HG02610 (cell line): ENCODE measurements at regions not wholly inside any gene's neighbourhood (a gene's known extent, or its start where the extent isn't known, plus 50 kb on each side); places are given as distances from the start of the nearest gene placed in this dataset.
"Not testable (repeated sequence)": the region's sequence is repeated elsewhere in the genome, so short reads cannot be mapped to it uniquely, and the experiment has no call there.

Experiments used
- ATAC-seq: cut with Tn5 transposase; IDR thresholded peaks from one replicate; pipeline ENCODE4 v1.9.1; 2021; ENCODE audit warnings: mild to moderate bottlenecking, moderate library complexity; ENCODE audit not compliant: unreplicated experiment

DNA sequence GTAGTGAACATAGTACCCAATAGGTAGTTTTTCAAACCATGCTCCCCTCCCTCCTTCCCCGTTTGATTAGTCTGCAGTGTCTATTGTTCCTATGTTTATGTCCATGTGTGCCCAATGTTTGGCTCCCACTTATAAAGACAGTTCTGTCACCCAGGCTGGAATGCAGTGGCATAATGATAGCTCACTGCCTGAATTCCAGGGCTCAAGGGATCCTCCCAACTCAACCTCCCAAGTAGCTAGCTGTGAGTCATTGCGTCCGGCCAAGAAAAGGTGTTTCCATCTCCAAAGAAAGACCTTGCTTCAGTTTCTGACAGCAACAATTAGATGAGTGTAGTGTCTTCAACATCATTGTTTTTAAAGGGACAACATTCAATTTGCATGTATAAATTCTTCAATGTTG lies 131.1 kb upstream of the CEP162 start:
- ATAC-seq: no peak

DNA sequence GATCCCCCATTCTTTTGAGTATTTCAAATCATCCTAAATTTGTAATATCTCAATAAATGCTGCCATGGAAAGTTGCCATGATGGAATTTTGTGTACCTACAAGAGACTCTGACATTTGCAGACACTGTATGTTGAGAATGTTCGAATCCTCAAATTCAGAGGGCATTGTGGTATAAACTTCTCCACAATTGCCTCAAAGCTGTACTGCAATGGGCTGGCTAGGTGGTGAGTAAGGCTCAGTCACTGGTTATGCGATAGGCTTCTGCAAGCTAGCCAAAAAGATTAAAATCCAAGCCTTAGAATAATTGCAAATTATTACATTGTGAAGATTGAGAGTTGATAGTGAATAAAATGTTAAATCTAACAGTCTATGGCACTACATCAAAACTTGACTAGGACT lies 130.2 kb upstream of the CEP162 start:
- no peak for ATAC-seq

DNA sequence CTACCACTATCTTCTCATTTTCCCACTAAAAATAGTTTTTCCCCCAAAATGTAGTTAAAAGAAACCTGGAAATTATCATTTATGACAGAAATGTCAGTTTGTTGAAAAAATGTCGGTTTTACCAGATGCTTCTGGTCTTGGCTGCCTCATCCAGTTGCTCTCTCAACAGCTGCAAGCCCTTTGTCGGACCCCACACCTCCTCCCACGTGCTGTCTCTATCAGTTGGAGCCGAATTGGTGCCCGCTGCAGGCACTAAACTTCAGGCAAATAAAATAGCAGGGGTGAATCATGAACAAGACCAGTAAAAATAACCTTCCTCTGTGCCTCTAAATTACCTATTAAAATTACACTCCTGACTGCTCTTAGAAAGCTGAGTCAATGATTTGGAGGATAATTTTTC lies 129.5 kb upstream of the CEP162 start:
- no peak for ATAC-seq

DNA sequence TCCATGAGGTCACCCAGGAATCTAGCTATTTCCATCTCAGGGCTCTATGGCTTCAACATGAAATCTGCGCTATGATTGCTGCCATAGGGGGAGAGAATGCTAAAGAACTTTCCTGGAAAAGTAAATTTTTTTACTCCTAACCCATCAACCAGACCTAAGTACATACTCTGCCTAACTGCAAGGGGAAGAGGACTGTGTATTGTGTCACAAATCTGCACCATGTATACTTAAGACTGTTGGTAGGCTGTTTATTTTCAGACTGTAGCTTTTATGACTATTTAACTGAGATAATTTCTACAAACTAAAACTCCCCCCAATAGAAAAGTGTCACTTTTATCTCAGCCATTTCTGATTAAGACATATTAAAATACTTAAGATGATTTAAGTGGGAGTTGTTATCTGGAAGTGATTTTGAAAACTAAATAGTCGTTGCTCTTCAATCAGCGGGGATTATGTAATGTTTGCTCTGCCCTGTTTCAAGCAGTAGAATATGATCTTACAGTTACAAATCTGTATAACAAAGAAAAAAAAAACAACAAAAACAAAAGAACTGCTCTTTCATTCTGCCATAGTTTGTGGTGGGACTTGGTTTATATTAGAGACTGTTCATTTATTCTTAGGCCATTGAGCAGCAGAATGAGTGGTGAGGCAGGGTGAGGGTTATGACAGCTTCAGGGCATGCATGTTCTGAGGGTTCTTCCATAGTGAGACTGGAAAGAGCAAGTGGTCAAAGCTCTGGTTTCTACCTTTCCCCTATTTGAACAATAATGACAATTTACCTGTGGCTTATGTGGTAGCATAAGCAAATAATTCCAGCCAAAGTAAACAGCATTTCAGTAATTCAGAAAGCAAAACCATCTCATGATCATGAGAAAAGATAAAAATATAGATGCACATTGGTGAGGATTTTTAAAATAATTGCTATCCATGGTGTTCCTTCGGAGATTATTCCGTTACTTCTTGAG lies 126.3 kb upstream of the CEP162 start:
- peak; percentile 39 for ATAC-seq

DNA sequence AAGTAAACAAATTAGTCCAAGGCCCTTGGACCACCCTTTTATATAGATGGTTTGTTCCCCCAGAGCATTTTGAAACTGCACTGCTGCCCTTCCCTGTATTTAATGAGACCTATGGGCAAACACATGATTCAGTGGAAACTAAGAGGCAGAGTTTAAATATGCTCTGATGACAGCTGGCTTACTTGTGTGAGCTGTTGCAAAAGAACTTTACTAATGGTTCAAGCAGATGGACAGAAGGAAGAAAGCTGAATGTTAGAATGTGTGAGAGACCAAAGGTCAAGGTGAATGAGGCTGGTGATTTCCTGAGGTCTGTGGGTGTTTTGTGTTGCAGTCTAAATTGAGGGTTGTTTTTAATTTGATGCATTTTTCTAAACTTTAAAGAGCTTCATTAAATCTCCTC lies 123.0 kb upstream of the CEP162 start:
- no peak for ATAC-seq

DNA sequence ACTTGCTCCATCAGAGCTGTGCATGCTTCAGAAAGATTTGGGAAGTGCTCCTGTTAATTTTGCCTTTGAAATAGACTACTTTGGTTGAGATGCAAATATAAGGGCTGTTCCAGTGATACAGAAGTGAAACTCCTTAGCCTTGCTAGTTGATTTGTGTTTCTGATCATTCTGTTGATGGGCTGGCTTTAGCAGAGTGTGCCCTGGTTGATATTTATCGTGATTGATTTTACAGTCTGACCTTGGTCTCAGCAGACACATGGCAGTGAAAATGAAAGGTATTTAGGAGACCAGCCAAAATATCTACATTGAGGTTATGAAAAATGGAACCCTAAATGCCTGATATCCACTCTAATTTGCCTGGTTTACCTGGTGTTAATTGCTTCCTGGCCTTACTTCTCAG lies 122.1 kb upstream of the CEP162 start:
- ATAC-seq: no peak

DNA sequence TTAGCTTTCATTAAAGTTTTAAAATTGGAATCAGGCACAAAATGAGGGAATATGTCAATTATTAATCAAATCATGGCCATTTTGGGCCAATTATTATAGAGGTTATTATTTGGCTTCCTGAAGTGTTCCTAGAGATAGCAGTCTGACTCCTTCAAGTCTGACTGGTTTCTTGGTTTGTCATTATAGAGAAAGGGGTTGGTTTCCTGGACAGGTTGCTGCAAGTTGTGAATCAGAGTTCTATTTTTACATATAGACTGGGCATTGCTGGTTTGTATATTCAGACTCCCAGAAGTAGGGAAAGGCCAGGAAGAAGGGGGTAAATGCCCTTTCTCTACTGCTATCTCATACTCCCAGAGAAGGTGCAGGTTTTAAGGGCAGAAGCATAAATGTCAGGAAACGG lies 121.4 kb upstream of the CEP162 start:
- no peak for ATAC-seq

DNA sequence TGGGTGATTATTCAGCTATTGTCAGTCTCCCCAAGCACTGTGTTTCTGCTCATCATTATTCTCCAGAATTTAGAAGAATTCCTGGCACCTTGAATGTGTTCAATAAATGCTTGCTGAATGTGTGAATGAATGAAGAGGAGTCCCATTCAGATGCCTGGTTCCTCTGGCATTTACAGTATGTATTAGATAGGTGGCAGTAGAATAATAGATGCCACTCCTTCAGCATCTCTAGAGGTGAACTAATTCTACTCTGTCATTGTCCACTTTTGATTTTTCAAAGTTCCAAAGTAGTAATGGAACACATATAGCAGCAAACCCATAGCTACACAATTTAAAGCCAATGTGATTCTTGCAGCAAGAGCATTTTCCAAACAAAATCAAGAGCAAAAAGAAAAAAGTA lies 118.9 kb upstream of the CEP162 start:
- ATAC-seq: no peak

DNA sequence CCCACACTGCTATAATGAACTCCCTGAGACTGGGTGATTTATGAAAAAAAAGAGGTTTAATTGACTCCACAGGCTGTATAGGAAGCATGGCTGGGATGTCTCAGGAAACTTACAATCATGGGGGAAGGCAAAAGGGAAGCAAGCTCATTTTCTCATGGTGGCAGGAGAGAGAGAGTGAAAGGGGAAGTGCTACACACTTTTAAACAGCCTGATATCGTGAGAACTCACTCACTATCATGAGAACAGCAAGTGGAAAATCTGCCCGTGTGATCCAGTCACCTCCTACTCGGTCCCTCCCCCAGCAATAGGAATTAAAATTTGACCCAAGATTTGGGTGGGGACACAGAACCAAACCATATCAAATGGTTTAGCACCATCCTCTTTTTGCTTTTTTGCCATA lies 116.6 kb upstream of the CEP162 start:
- no peak for ATAC-seq

DNA sequence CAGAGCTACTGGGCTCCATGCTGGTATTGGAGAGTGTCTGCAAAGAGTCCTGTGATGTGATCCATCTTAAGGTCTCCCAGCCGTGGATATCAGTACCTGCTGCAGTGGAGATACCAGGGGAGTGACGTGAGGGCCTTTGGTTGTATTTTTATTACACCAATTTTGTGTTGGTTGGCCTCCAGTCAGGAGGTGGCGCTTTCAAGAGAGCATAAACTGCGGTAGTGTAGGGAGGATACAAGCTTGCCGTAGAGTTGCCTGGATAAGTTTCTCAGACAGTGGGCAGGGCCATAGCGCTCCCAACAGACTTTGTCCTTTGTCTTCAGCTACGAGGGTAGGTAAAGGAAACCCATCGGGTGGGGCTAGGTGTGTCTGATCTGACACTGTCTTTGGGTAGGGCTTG lies 113.0 kb upstream of the CEP162 start:
- no peak for ATAC-seq

DNA sequence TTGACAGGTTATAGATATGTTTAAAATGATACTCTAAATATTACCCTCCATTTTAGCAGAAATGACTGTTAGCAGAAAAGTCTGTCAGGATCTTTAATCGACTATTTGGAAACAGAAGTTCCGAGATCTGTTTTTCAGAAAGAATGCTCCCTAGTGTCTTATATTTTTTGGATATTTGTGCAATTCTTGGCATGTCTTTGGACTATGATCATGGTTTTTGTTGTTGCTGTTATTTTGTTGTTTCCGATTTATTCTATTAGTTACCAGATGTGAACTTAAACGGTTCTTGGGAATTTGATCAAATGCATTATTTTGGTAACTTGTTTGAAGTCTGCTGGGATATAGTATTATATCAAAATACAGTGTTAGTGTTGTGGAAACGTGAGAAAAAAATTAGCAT lies 106.4 kb upstream of the CEP162 start:
- no peak for ATAC-seq

DNA sequence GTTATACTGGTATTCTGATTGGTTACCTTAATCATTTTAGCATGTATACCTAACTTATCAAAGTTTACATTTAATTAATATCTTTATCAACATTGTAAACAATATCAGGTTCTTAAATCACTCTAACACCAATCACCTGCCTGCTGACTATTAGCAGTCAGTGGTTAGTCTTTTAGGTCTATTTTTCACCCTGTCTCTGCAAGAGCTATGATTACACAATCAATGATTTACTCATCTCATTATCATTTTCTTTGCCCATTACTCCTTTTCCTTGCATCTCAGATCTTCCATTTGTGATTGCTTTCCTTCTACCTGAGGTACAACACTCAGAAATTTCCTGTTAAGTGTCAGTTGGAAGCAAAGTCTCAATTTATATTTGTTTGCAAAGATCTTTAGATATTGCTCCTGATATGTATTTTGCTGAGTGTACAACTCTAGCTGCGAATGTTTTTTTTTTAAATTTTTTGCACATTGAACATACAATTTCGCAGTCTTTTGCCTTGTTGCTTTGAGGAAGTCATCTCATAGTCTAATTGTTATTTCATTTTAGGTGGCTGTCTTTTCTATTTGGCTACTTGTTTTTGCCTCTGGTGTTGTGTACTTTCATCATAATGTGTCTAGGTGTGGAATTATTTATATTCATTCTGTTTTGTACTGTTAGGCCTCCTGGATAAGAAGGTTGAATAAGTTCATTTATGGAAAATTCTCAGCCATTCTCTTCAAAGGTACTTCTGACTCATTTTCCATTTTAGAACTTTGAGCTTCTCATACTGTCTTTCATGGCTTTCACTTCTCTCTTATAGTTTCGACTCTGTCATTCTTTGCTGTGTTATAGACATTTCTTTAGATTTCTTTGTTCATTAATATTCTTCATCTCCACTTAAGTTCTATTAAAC lies 104.9 kb upstream of the CEP162 start:
- peak; percentile 96 for ATAC-seq

DNA sequence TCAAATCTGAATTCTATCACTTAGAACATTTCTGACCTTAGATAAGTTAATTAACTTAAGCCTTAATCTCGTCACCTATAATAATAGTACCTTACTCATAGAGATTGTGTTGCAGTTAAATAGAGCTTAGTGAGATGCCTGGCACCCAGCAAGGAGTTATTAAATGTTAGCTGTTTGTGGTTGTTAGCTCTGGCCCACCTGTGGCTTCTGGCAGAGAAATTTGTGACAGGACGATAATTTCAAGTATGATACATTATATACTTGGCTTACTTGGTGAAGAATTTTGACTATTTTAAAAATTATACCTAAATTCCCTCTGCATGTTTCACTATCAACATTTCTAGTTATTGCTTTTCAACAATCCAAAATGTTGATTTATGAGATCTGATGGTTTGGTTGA lies 102.9 kb upstream of the CEP162 start:
- ATAC-seq: no peak

DNA sequence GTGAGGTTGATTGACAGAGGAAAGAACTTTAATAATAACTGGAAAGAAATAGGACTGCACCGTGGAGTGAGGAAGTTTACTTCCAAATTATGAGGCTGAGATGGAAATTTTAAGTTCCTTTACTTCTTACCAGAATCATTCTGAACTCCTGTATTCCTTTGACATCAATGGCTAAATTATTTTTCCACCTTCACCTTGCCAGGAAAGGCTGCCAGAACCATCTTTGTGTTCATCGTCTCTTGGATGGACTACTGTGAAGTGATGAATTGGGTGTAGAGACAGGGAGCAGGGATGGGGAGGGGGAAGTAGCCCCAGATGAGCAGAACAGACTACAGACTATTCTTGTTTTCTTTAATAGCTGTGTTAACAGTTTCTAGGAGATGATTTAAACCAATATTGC lies 102.1 kb upstream of the CEP162 start:
- ATAC-seq: no peak

DNA sequence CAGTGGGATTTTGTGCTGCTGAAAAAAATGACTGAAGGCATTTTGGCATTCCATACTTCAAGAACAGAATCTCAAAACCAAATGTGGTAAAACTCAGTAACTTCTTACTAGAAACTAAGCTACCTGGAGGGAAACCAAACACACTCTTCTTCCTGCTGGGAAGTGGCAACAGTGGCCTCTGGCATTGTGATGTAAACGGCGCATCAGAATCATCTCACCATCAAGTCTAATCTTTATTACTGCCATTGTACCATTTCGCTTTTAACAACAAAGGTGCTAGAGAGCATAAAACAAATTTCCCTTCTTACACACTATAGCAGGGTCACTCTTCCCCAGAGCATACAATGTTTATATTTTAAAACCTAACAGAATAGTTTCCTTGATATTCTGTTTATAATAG lies 101.6 kb upstream of the CEP162 start:
- no peak for ATAC-seq

DNA sequence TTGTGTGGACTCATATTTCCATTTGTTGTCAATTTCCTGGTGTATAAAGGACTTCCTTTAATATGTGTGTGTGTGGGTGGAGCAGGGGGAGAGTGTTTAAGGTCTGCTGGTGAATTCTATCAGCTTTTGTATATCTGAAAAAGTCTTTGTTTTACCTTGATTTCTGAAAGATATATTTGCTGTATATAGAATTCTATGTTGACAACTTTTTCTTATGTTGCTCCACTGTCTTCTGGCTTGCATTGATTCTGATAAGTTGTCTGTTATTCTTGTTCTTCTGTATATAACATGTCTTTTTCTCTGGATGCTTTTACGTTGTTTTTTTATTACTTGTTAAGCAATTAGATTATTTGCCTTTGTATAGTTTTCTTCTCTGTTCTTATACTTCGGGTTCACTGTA lies 90.0 kb upstream of the CEP162 start:
- ATAC-seq: no peak

DNA sequence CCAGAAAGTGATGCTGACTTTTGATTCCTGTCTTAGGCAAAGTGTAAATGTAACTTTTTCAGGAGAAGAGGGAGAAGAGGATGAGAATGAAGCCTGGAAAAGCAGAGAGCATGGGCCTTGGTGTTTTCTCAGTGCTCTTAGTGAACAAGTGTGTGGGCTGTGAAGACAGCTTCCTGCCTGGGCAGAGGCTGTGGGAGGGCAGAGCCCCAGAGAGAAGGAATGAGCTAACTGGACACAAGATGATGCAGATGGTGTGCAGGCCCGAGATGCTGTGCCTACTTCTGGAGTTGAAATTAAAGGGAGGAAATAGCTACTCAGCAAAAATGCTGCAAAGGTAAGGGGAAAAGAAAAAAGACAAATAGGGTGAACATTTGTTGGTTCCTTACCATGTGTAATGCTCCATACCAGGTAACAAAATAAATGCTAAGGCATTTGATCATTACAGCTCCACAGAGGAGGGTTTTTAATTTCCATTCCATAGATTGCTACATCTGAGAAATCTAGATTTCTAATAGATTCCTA lies 87.0 kb upstream of the CEP162 start:
- ATAC-seq: no peak

DNA sequence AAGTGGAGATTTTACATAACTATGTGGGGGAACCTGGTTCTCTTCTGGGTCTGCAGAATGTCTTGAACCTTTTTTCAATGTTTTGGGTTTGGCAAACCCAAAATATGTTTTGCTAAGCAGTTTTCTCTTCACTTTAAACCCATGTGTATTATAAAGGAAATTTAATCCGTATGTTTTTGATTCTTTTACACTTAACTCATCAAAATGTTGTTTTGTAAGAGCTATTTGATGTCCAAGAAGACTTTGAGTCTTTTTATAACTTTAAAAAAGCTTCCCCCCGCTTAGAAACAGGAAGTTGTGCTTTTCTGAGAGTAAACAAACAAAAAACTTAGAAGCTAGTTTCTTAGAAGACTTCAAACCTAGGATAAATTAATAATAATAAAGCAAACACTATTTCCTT lies 81.9 kb upstream of the CEP162 start:
- ATAC-seq: no peak

DNA sequence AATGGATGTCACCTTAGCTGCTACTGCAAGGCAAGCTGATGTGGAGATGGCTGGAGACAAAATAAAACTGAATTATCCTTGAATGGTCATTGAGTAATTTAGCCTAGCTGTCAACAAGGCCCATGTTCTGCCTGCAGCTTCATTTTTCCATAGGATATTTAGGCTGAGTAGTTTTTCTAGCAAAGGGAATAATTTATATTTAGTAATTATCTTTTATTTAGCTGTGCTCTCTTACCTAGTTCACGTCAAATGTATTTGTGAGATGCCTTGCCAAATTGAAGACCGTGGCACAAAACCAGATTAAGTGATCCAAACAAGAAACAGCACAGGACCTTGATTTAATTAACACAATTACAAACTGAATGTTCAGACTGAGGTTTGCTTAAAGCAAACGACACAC lies 77.4 kb upstream of the CEP162 start:
- ATAC-seq: no peak

DNA sequence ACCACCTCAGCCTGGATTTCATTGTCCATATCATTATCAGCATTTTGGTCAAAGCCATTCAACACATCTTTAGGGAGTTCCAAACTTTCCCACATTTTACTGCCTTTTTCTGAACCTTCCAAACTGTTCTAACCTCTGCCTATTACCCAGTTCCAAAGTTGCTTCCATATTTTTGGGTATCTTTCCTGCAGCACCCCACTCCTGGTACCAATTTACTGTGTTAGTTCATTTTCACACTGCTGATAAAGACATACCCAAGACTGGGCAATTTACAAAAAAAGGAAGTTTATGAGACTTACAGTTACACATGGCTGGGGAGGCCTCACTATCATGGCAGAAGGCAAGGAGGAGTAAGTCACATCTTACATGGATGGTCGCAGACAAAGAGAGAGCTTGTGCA lies 63.6 kb upstream of the CEP162 start:
- not testable (repeated sequence) for ATAC-seq

DNA sequence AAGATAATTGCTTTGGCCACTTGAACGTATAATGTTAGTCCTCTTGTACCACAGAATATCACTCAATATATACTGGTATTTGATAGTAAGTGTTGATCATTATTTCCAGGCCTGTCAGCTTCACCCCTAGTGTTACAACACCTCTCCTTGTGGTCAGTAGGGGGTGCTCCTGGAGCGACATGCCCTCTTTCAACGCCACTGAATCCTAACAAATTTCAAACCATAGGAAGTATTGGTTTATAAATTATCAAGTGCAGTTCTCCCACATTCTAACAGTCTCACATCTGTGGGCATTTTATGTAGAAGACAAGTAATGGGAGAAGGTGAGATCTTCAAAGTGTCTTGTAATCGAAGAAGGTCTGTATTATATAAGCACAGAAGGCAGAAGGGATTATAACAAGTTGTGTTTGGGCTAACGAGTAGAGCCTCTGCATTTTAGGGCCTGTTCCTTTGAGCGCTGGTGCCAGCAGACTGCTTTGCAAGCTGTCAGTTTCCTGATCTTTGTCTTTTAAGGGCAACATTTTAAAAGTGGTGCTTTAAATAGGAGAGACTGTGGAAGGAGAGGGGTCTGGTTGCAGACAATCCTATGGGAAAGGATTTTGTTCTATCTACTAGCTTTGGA lies 57.1 kb upstream of the CEP162 start:
- peak; percentile 44 for ATAC-seq
